Urothelium cell line (cell line): ENCODE measurements at regions not wholly inside any gene's neighbourhood (a gene's known extent, or its start where the extent isn't known, plus 50 kb on each side); places are given as distances from the start of the nearest gene placed in this dataset.
"Not testable (repeated sequence)": the region's sequence is repeated elsewhere in the genome, so short reads cannot be mapped to it uniquely, and the experiment has no call there.

Experiments used
- DNase-seq: peaks from one replicate; pipeline ENCODE4 v3.0.0; 2011; ENCODE audit warnings: low spot score, mixed read lengths
- FAIRE-seq: peaks from 2 replicates; lab custom pipeline; 2011; peaks lifted over from hg19 to GRCh38; lab: Jason Lieb, UNC

- FAIRE-seq, DNase-seq: not testable (repeated sequence)
Observed at GRCh38 chr9:85792057-85792456, 50.3 kb upstream of the AGTPBP1 start.

GRCh38 chr9:85802978-85803695 is 61.4 kb upstream of the AGTPBP1 start:
- FAIRE-seq, result not testable (repeated sequence)

GRCh38 chr9:85804847-85805133 is 63.0 kb upstream of the AGTPBP1 start:
- not testable (repeated sequence) for DNase-seq
- peak; percentile 62 for FAIRE-seq

More at GRCh38 chr9:85802978-85803695, 61.4 kb upstream of the AGTPBP1 start:
- not testable (repeated sequence) for DNase-seq

GRCh38 chr9:85805134-85806005 is 63.6 kb upstream of the AGTPBP1 start:
- FAIRE-seq, result not testable (repeated sequence)
- DNase-seq, result peak; percentile 64

- not testable (repeated sequence) for FAIRE-seq, DNase-seq
Observed at GRCh38 chr9:85808329-85808728, 66.6 kb upstream of the AGTPBP1 start.

GRCh38 chr9:85813388-85813787 is 71.6 kb upstream of the AGTPBP1 start:
- not testable (repeated sequence) for DNase-seq
- peak; percentile 70 for FAIRE-seq

- DNase-seq, FAIRE-seq: not testable (repeated sequence)
Observed at GRCh38 chr9:85814800-85815199, 73.0 kb upstream of the AGTPBP1 start.

GRCh38 chr9:85818971-85819370 is 77.2 kb upstream of the AGTPBP1 start:
- not testable (repeated sequence) for DNase-seq
- FAIRE-seq, result peak; percentile 81

GRCh38 chr9:85820598-85820997 is 78.8 kb upstream of the AGTPBP1 start:
- not testable (repeated sequence) for FAIRE-seq, DNase-seq

- DNase-seq, result peak; percentile 4
- FAIRE-seq, result not testable (repeated sequence)
Observed at GRCh38 chr9:85824949-85825348, 83.2 kb upstream of the AGTPBP1 start.

- peak; percentile 27 for FAIRE-seq
- DNase-seq, result not testable (repeated sequence)
Observed at GRCh38 chr9:85834591-85834990, 92.8 kb upstream of the AGTPBP1 start.

- FAIRE-seq, result not testable (repeated sequence)
Observed at GRCh38 chr9:85843949-85844348, 97.0 kb upstream of the NAA35 start.

GRCh38 chr9:85847782-85848181 is 93.2 kb upstream of the NAA35 start:
- not testable (repeated sequence) for FAIRE-seq, DNase-seq

More at GRCh38 chr9:85843949-85844348, 97.0 kb upstream of the NAA35 start:
- DNase-seq, result not testable (repeated sequence)

GRCh38 chr9:85858056-85858750 is 82.7 kb upstream of the NAA35 start:
- no peak for FAIRE-seq
- no peak for DNase-seq

- FAIRE-seq (no peak), DNase-seq (no peak)
Observed at GRCh38 chr9:85859765-85860164, 81.2 kb upstream of the NAA35 start.

GRCh38 chr9:85861882-85862281 is 79.1 kb upstream of the NAA35 start:
- DNase-seq, FAIRE-seq: not testable (repeated sequence)

- FAIRE-seq (no peak), DNase-seq (no peak)
Observed at GRCh38 chr9:85863875-85864274, 77.1 kb upstream of the NAA35 start.

GRCh38 chr9:85871008-85871407 is 69.9 kb upstream of the NAA35 start:
- FAIRE-seq (no peak), DNase-seq (no peak)

GRCh38 chr9:85871683-85872082 is 69.3 kb upstream of the NAA35 start:
- FAIRE-seq, DNase-seq: not testable (repeated sequence)

- FAIRE-seq (no peak), DNase-seq (no peak)
Observed at GRCh38 chr9:85872463-85872862, 68.5 kb upstream of the NAA35 start.

- DNase-seq (no peak), FAIRE-seq (no peak)
Observed at GRCh38 chr9:85876628-85877027, 64.3 kb upstream of the NAA35 start.
